ENCODE measurements at regions not wholly inside any gene's neighbourhood (a gene's known extent, or its start where the extent isn't known, plus 50 kb on each side); places are given as distances from the start of the nearest gene placed in this dataset.

DNA sequence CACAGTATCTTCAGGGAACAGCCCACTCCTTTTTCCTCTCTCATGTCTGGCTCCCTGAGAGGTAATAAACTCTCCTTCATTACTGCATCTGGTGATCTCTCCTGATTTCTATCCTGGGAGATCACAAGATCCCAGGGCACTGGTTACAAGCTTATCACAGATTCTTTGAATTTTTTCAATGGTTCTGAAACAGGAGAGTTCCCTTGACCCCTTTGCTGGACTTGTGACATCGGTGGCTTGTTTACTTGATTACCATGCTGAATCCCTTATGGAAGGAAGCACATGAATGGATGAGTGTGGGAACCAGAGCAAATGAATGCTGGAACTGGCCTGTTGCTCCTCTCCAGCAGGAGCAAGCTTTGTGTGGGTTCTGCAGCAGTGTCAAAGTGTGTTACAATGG, 67.2 kb upstream of the HNMT start:
- TF ChIP-seq, protein P1, sequence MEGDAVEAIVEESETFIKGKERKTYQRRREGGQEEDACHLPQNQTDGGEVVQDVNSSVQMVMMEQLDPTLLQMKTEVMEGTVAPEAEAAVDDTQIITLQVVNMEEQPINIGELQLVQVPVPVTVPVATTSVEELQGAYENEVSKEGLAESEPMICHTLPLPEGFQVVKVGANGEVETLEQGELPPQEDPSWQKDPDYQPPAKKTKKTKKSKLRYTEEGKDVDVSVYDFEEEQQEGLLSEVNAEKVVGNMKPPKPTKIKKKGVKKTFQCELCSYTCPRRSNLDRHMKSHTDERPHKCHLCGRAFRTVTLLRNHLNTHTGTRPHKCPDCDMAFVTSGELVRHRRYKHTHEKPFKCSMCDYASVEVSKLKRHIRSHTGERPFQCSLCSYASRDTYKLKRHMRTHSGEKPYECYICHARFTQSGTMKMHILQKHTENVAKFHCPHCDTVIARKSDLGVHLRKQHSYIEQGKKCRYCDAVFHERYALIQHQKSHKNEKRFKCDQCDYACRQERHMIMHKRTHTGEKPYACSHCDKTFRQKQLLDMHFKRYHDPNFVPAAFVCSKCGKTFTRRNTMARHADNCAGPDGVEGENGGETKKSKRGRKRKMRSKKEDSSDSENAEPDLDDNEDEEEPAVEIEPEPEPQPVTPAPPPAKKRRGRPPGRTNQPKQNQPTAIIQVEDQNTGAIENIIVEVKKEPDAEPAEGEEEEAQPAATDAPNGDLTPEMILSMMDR (conservative IDR thresholded peaks at IDR 0.05): no peak
- TF ChIP-seq EZH2 (IDR thresholded peaks at IDR 0.05; ENCODE audit: low read depth): no peak
